HG02759 (cell line): ENCODE measurements at regions not wholly inside any gene's neighbourhood (a gene's known extent, or its start where the extent isn't known, plus 50 kb on each side); places are given as distances from the start of the nearest gene placed in this dataset.

Source experiments
- ATAC-seq: cut with Tn5 transposase; IDR thresholded peaks from one replicate; pipeline ENCODE4 v1.9.1; 2021; ENCODE audit warnings: mild to moderate bottlenecking, moderate library complexity; ENCODE audit not compliant: unreplicated experiment

DNA sequence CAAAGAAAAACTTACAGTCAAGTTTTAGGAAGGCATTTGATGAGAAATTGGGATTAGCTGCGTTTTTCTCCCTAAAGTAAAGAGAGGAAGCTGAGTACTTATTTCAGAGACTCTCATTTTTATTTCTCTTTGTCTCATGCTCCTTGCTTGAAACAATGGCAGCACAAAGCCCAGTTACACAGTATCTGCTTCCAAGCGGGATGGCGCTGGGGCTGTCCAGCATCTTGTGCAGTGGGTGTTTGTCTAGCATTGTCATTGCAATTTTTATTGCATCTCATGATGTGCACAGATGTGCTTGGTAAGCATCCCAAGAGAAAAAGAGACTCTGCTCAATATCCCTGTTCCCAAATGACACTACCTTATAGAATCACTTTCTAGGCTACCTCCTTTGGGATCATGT lies 102.8 kb upstream of the ZNF521 start:
- ATAC-seq = no peak

DNA sequence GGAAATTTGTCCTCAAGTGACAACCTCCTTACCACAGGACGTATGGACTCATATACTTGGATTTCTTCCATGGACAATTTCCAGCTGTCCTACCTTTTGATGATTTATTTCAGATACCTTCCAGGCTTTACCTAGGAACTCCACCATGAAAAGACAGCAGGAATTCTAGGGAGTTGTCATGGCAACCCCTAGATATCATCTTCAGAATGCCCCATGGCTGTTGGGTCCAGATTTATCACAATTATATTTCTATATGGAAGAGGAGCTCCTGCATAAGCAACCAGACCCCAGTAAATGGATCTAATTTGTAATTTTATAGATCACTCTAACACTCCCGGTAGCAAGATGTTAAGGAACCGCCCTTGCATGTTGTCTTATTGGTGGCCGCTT lies 102.3 kb upstream of the ZNF521 start:
- ATAC-seq = no peak

DNA sequence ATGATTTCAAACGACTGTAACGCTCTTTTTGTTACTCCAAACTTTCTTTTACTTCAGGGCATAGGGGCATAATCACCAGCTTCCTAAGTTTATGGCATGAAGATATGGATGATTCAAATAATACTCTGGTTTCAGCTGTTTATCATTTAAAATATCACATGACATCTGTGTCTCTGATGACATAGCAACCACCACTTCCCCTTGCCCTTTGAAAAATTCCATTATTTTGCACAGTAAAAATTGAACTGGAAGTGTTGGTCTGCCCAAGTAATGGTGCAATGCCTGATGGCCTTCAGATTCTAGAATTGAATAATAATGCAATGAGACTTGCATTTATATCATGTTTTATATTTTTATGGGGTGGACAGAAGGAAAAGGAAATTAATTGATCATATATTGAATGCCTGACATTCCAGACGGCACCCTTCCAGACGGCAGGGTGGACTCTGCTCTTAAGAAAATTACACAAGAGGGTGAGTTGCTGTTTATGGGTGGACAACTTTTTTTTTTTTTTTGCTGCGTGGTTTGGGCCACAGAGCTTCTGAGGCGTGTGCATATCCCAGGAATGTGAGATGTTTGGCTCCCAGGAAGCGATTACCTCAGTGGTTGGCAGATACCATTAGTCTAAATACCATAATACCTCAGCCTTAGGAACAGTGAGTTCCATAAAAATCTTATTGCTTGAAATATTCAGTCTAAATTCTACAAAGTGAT lies 101.7 kb upstream of the ZNF521 start:
- no peak for ATAC-seq

DNA sequence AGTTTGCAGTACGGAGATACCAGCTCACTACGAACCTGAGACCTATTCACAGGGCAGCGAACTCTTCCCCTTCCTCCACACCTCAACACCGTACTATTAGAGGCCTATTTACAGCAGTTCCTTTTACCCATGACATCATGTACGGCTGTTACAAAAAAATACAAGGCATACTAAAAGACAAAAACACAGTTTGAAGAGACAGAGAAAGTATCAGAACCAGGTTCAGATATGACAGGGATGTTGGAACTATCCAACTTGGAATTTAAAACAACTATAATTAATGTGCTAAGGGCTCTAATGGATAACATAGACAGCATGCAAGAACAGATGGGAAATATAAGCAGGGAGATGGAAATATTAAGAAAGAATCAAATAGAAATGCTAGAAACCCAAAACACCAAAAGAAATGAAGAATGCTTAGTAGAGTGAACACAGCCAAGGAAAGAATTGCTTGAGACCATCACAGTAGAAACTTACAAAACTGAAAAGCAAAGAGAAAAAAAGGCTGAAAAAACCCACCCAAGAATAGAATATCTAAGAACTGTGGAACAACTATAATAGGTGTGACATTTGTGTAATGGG lies 99.2 kb upstream of the ZNF521 start:
- ATAC-seq = no peak

DNA sequence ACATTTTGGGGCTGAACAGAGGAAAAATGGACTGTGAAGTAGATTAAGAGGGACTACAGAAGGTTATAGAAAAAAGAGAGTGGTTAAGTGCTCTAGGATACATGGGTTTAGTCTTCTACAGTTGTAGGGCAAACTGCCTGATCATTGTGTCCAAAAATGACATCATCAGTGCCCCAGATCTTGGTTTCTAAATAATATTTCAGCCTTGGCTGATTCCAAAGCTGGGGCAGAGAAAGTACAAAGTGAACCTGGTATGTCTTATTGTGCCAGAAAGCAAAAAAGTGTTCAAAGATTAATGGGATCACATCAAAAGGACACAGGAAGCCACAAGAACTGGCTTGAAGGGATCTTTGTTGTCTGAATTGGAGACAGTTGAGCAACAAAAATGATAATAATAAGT lies 97.1 kb upstream of the ZNF521 start:
- no peak for ATAC-seq

DNA sequence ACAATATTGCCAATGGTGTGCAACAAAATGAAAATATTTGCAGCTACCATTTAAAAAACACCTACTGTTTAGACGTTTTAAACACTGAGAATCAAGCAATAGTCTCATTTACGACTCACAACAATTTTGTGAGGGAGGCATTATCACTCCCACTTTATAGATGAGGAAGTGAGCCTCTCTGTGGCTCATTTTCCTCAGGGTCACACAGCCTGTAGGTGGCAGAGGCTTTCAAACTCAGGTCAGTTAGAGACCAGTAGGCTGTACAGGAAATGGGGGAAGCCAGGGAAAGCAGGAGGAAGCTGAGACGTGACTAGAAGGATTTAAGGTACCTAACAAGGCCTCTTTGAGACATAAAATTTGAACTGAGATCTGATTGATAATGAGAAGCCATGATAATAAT lies 95.0 kb upstream of the ZNF521 start:
- ATAC-seq = no peak

DNA sequence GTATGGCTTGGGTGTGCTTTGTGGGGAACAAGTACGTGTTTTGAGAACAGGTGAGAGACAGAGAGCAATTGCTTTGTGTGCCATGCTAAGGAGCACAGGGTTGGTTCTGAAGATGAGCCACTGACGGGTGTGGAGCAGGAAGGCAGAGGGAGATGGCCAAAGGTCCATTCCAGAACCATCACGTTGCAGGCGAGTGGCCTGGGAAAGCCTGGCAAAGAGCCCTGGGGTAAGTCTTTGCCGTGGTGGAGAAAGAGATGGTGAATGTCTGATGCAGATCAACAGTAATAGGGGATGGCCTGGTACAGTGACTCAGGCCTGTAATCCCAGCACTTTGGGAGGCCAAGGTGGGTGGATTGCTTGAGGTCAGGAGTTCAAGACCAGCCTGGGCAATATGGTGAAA lies 93.5 kb upstream of the ZNF521 start:
- no peak for ATAC-seq

DNA sequence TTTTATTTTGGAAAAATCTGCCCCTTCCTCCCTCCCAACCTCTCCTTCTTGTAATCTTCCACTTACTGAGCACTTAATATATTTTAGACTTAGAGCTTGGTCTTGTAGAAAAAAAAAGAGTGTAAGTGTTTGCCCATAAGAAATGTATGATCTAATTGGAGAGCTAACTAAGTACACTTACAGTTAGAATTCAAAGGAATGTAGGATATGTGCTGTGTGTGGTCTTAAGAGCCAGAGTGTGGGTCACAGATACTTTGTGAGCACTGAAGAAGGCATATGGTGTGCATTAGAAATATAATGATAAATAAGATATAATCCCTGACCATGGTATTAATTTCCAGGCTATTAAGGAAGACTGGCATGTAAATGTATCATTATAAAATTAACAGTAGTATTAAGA lies 91.8 kb upstream of the ZNF521 start:
- no peak for ATAC-seq

DNA sequence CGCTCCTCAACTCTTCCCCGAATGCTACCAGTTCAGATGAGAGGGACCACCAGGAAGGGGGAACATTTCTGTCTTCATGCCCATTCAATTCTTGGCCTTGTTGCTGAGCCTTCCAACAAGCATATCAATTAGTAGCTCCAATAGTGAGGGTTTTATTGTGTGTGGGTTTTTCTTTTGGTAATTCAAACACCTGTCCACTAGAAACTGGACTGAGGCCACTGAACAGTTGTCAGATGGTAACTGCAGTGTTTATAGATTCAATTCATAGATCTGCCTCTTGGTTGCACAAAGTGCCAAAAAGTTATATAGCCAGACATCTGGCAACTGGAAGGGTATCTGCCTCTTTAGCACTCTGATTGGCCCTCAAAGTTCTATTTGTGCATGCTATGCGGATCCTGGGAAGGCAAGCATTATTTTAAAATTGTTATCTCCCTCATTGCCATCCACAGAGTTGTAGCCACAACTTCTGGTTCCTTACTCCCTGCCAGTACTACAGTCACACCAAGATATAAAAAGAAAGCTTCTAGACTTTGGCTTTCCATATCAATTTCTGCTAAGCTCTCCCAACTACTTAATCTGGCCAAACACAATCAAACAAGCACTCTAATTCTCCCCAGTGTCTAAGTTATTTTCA lies 83.3 kb upstream of the ZNF521 start:
- ATAC-seq = no peak

DNA sequence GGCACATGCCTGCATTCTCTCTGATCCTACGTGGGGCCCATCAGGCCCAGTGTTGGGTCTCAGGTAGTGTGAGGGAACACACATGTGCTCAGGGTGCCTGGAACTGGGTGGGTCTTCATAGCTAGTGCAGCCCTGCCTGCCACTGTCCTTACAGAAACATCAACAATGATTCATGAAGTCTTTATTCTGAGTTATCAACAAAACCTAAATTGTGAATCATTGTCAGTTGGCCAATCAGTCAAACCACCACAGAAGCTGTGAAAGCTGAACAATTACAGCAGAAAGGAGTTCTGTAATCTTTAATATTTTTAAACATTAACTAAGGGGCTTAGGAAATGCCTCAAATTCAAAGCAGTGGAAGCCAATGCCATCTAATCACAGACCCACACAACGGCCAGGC lies 82.8 kb upstream of the ZNF521 start:
- no peak for ATAC-seq

DNA sequence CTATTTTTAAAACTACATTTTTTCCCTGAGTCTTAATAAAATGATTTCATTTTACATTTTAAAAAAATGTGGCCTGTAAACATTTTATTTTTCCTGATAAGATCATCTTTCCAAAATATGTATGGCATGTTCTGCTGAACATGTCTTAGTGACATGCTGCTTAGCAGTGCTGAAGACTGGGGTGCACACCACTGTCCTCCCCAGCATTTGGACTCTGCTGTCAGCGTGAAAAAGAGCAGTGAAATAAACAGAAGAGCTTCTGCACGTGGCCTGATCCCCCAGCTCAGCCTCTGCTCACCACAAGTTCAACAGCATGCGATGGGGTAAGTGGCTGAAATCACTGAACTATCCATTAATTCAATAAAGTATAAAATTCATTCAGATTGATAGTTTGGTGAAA lies 81.6 kb upstream of the ZNF521 start:
- no peak for ATAC-seq

DNA sequence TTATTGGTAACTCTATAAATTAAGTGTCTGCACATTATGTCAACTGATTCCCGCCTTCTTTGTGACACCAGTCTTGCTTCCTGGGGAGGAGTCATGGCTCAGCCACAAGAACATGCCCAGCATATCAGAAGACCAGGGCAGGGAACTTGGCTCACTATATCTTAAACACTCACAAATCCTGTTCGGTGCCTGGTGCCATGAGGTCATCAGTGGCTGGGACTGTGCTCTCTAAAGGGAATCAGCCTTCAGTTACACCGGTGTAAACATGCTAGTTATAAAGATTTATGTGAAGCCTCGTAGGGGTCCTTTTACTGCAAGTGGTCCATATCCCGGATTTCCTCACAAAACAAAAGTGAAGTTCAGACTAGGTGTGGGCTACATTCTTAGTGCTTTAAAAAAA lies 73.1 kb upstream of the ZNF521 start:
- ATAC-seq = no peak

DNA sequence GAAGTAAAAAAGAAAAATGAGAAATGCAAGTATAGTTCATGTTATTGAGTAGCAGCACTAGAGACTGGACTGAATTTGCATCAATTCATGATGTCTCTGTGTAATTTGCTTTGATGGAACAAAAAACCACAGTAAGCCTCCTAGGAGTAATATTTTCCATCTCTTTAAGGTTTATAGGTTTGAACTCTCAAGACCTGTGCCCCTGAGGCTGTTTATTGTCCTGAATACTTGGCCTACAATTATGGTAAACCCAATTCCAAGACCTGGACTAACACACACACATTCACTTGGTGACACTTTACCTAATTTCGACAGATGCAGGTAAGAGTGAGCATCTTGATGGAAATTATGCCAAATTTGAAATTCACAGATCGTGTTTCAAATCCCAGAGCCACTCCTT lies 71.8 kb upstream of the ZNF521 start:
- no peak for ATAC-seq

DNA sequence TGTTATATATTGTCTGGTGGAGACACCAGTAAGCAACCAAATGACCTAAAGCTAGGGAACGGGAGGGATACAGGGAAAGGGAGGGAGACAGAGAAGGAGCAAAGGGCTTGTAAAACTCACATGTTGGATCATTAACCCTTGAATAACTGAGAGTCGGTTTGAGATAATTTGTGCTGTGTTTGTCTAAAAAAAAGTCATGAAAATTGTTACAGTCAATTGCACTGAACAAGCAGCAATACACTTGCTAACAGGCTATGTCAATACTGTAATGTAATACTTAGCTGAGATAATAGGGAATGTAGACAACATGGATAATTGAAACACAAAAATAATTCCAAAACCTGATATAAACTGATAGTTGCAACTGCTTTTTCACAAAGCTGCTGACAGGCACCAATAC lies 71.3 kb upstream of the ZNF521 start:
- ATAC-seq = no peak

DNA sequence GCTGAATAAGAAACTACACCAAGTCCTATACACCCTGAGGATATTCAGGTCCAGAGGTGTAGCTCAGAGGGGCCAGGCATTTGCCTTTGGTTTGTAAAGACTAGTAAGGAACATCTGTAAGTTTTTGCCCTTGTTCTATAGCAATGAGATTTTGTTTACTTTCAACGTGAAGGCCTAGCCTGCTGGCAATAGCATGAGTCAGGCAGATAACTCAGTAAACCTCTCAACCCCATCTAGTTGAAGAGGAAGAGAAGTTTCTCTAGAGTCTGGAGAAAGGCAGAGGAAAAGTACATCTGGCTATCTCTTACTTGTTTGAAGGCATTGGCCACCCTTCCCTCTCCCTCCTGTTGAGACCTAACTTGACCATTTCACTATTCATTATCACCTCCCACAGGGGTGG lies 70.3 kb upstream of the ZNF521 start:
- ATAC-seq = no peak

DNA sequence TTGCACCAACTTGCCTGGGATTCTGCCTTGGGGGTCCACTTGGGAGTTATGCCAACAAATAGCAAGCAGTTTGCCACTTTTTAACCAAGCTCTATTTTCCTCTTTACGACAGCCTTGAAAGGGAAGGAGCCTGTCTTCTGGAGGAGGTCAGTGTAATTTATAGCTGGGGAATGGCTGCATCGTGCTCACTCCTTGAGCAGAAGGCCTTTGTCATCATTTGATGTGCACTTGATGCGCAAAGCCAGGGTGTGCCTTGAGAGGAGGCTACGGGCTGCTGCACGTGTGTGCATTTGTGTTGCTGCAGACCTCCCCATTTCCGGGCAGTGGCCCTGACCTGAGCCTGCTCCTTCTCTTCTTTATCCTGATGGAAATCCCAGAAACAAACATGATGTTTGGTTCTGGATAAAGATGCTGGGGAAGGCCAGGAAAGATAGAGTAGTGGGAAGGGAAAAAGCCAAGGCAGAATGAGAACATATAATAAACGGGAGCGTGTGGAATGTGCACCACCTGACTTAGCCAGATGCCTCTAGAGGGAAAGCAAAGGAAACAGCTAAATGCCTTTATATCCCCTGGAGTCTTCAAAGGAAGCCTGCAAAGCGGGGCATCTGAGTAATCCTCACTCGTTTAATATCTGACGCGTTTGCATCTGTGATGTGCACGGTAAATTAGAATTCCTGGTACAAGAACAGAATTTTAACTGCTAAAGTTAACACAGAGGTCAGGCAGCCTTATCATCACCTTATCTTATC lies 68.3 kb upstream of the ZNF521 start:
- no peak for ATAC-seq

DNA sequence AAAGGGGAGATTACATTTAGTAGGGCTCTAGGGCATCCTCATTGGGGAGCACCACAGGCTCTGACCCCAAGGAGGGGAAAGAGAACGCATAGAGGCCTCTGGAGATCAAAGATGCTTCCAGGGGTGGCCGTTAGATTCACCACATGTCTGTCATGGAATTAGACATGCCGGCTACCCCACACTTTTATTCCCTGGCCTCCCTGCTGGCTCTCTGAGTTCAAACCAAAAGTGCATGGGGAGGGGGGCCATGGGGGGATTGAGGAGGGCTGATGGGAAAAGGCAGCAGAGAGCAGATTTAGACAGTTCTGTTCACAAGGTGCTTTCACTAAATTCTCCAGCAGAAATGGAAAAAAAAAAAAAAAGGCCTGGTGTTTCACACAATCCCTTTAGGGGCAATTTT lies 64.4 kb upstream of the ZNF521 start:
- no peak for ATAC-seq

DNA sequence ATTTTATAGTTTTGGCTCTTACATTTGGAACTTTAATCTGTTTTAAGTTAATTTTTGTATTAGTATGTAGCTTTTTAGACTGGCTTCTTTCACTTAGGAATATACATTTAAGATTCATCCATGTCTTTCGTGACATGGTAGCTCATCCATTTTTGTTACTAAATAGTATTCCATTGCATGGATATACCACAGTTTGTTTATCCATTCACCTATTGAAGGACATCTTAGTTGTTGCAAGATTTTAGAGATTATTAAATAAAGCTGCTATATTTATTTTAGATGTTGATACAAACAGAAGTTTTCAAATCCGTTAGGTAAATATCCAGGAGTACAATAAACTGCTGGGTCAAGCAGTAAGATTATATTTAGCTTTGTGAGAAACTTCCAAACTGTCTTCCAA lies 58.0 kb upstream of the ZNF521 start:
- no peak for ATAC-seq

DNA sequence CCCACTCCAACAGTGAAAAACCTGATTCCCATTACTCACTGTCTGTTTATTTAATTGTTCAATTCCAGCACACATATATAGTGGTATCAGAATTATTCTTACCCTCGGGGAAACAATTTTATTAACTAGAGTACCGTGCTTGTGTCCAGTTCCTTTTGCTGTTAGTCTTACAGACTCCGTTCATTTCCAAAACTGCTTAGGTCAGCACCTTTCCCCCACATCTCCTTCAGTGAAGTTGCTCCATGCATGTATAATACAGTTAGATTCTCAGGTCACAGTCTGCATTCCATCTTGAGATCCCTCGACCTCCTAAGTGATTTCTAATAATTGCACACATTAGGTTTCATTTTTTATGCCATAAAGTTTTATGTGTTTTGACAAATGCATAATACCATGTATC lies 56.3 kb upstream of the ZNF521 start:
- ATAC-seq = no peak
